HG02588 (cell line): ENCODE measurements at regions not wholly inside any gene's neighbourhood (a gene's known extent, or its start where the extent isn't known, plus 50 kb on each side); places are given as distances from the start of the nearest gene placed in this dataset.
"Not testable (repeated sequence)": the region's sequence is repeated elsewhere in the genome, so short reads cannot be mapped to it uniquely, and the experiment has no call there.

Experiments used
- ATAC-seq: cut with Tn5 transposase; IDR thresholded peaks from one replicate; pipeline ENCODE4 v1.9.1; 2021; ENCODE audit warnings: mild to moderate bottlenecking, moderate library complexity; ENCODE audit not compliant: unreplicated experiment

- ATAC-seq: not testable (repeated sequence)
These were observed 589.1 kb downstream of the RPIA start for GRCh38 chr2:89280536-89280935.

GRCh38 chr2:89286448-89287080 lies 595.1 kb downstream of the RPIA start:
- ATAC-seq: not testable (repeated sequence)

- not testable (repeated sequence) for ATAC-seq
These were observed 595.6 kb downstream of the RPIA start for GRCh38 chr2:89287084-89287483.

GRCh38 chr2:89291717-89292298 lies 600.3 kb downstream of the RPIA start:
- ATAC-seq: not testable (repeated sequence)

GRCh38 chr2:89293399-89293798 lies 601.9 kb downstream of the RPIA start:
- ATAC-seq: not testable (repeated sequence)

- not testable (repeated sequence) for ATAC-seq
These were observed 602.9 kb downstream of the RPIA start for GRCh38 chr2:89294335-89294734.

GRCh38 chr2:89296820-89297398 lies 605.4 kb downstream of the RPIA start:
- not testable (repeated sequence) for ATAC-seq

GRCh38 chr2:89299196-89299595 lies 607.7 kb downstream of the RPIA start:
- peak; percentile 83 for ATAC-seq

GRCh38 chr2:89305623-89306022 lies 614.1 kb downstream of the RPIA start:
- not testable (repeated sequence) for ATAC-seq

GRCh38 chr2:89306869-89307637 lies 615.6 kb downstream of the RPIA start:
- ATAC-seq: not testable (repeated sequence)

GRCh38 chr2:89318990-89319389 lies 627.5 kb downstream of the RPIA start:
- not testable (repeated sequence) for ATAC-seq

GRCh38 chr2:89325894-89326293 lies 634.4 kb downstream of the RPIA start:
- not testable (repeated sequence) for ATAC-seq

- ATAC-seq: not testable (repeated sequence)
These were observed 635.0 kb downstream of the RPIA start for GRCh38 chr2:89326455-89326854.

GRCh38 chr2:89328790-89329189 lies 637.3 kb downstream of the RPIA start:
- ATAC-seq: not testable (repeated sequence)
